DMS 273 treated with DMSO at 0.1 percent for 48 hours (cell line): ENCODE measurements at regions not wholly inside any gene's neighbourhood (a gene's known extent, or its start where the extent isn't known, plus 50 kb on each side); places are given as distances from the start of the nearest gene placed in this dataset.
A peak's percentile ranks its signal among the peaks of the same experiment; 100 is the strongest.

ENCODE experiments used
- DNase-seq: peaks from one replicate; lab custom pipeline; 2025; lab: John Stamatoyannopoulos, UW

DNA sequence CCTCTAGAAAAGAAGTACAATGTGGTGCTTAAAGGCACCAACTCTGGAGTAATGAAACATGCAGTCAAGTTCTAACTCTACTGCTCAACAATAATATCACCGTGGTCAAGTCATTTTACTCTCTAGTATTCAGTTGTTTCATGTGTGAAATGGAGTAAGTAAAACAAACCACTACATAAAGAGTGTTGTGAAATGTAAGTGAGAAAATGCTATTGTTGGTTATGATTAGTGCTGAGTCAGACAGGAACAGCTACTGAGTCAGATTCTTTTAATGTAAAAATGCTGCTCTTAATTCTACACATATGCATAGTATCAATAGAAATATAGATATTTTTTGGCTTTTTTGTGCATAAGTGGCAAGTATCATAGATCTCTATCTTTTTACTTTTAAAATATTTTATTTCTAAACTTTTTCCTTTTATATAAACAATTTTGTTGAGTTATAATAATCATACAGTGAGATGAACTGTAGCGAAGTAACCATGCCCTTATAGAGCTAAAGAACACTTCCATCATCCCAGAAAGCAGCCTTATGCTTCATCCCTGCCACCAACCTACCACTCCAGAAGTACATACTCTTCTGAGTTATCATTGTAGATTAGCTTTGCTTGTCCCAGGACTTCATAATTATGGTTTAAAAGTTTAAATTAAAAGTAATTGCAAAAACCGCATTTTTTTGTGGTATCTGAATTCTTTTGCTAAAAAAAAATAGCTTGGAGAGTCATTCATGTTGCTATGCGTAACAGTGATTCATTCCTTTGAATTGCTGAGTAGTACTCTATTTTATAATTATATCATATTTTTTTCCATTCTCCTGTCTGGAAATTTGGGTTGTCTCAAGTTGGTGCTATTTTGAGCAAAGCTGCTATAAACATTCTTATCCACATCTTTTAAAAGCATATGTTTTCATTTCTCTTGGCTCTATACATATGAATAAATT, 548.2 kb upstream of the CLINT1 start:
- DNase-seq: no peak

- no peak for DNase-seq
Measured at GRCh38 chr5:158398360-158399201, 539.6 kb upstream of the CLINT1 start.

DNA sequence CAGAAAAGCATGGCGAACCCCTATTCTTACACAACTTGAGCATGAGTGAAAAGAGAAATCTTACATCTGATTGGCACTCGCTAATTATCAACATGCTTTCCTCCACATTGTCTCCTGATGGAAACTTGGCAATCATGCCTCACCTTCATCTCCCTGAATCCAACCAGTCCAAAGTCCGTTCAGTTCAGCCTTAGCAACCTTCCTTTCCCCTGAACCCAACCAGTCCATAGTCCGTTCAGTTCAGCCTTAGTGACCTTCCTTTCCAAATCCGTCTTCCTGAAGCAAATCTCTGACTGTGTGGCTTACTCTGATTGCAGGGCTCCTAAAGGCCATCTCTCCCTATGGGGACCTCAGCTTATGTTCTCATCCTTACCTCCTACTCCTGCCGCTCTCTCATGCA, 538.3 kb upstream of the CLINT1 start:
- DNase-seq: no peak

GRCh38 chr5:158394102-158394501, 535.2 kb upstream of the CLINT1 start:
- DNase-seq: no peak

GRCh38 chr5:158393457-158393856, 534.5 kb upstream of the CLINT1 start:
- no peak for DNase-seq

- DNase-seq: no peak
Measured at GRCh38 chr5:158392753-158393152, 533.8 kb upstream of the CLINT1 start.

DNA sequence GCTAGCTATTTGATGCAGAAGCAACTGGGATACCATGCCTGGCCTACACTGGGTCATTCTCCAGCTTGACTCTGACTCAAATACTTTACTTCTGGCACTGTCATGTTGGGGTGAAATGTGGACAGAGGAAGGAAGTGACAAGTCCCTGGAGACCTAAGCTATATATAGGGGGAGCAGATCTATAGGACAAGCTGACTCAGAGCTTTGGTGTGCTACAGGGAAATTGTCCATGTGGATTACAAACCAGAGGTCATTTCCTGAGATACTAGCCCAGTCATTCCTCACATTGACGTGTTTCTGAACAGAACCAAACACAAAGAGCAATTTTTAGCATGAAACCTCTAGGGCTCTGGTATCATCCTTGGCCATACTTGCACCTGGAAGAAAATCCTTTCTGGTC, 531.6 kb upstream of the CLINT1 start:
- DNase-seq: no peak

DNA sequence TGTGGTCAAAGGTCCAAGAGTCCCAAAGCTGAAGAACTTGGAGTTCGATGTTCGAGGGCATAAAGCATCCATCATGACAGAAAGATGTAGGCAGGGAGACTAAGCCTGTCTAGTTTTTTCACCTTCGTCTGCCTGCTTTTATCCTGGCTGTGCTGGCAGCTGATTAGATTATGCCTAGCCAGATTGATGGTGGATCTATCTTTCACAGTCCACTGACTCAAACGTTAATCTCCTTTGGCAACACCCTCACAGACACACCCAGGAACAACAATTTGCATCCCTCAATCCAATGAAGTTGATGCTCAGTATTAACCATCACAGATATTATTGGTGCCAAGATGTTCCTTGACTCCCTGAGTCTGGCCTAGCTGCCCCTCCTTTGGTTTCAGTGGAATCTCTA, 530.8 kb upstream of the CLINT1 start:
- no peak for DNase-seq

GRCh38 chr5:158388021-158388420, 529.1 kb upstream of the CLINT1 start:
- no peak for DNase-seq

- no peak for DNase-seq
Measured at GRCh38 chr5:158387499-158387898, 528.6 kb upstream of the CLINT1 start.

DNA sequence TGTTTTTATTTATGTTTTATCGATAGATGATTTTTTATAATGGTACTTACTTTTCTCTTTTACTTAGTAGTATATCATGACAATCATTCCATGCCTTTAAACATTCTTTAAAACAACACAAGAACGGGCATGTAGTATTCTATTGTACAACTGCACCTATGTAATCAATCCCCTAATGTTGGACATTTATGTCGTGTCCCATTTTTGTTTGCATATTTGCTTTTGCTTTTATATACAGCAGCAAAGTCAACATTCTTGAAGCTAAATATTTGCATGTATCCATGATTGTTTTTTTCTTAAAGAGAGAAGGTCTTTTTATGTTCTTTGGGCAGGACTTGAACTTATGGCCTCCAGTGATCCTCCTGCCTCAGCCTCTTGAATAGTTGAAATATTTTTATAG, 527.0 kb upstream of the CLINT1 start:
- DNase-seq: no peak

GRCh38 chr5:158384535-158385481, 525.9 kb upstream of the CLINT1 start:
- DNase-seq: no peak

DNA sequence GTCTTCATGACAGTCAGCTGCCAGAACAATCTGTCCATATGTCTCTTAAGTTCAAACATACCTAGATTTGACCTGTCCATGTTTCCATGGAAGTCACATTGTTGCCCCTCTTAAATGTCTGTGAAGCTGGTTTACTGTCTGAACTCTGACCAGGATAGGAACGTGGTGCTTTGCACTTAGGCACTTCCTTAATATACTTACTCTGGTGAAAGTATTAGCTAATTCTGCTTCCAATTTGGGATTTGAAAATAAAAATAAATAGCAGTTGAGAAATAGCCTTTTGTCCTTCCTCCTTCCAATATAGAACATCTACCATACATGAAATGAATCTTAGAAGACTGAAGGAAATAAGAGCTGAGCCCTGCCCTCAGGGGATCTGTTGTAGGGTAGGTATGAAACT, 524.5 kb upstream of the CLINT1 start:
- no peak for DNase-seq

DNA sequence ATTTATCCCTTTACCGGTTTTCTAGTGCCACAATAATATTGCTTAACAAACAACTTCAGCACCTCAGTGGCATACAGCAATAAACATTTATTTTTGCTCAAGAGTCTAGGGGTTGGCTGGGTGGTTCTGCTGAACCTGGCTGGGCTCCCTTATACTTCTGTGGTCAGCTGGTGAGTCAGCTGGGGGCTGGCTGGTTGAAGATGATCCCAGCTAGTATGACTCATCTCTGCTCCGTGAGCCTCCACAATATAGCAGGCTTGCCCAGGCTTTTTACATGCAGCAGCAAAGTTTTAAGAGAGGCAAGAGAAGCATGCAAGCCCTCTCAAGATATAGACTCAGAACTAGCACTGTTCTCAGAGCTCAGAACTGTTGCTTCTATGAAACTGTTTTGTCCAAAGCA, 523.5 kb upstream of the CLINT1 start:
- peak; percentile 5 for DNase-seq

DNA sequence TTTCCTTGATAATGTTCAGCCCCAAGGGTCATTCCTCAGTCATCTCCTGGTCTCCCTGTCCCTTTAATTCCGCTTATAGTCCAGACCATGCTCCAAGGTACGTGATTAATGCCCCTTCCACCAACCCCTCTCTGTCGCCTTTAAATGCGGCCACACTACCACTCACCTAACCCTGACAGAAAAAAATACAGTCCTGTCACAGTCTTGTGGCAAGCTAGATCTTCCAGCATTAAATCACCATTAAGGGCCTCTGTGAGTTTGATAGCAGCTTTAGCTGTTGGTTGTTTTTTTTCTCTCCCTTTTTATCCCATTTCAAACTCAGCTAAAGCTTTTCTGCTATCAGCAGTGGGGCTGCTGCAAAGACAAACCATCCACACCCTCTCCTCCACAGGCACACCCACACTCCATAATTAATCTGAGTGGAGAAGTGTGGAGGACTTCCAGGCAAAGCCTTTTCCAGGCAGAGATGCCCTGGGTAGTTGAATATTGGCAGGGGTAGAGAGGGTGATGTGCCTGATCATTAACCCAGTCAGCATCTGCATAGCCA, 522.7 kb upstream of the CLINT1 start:
- DNase-seq: no peak

GRCh38 chr5:158380661-158381060, 521.7 kb upstream of the CLINT1 start:
- DNase-seq: no peak

DNA sequence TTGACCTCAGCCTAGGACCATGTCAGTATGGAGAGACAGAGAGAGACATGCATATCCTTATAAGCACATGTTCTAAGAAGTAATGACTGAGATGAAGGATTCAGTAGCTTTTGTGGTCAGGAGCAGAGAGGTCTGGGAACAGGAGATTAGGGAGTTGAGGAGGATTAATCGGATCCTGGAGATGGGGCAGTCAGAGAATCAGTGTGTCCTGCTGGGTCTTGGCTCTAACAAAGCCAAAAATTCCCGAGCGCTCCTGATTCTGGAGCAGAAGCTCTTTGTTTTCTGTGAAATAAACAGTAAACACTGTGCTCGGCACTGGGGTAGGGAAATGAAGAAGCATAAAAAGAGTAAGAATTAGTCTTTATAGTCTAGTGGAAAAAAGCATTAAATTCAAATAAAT, 520.0 kb upstream of the CLINT1 start:
- no peak for DNase-seq

- no peak for DNase-seq
Measured at GRCh38 chr5:158376679-158377078, 517.7 kb upstream of the CLINT1 start.

DNA sequence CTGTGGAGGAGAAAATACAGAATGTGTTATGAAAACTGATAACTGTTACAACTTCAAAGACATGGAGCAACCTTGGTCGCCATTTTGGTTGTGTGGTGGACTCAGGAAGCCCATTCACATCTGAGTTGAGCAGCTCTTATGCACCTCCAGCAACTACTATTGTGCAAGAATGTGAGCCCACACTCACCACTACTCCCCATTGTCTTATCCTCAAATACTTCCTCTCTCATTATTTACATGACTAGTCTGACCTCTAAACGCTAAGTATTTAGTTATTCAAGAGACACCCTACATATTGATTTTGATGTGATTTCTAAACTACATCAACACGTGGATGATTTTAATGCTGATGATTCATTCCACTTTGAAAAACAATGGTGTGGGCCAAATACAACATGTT, 516.6 kb upstream of the CLINT1 start:
- no peak for DNase-seq

DNA sequence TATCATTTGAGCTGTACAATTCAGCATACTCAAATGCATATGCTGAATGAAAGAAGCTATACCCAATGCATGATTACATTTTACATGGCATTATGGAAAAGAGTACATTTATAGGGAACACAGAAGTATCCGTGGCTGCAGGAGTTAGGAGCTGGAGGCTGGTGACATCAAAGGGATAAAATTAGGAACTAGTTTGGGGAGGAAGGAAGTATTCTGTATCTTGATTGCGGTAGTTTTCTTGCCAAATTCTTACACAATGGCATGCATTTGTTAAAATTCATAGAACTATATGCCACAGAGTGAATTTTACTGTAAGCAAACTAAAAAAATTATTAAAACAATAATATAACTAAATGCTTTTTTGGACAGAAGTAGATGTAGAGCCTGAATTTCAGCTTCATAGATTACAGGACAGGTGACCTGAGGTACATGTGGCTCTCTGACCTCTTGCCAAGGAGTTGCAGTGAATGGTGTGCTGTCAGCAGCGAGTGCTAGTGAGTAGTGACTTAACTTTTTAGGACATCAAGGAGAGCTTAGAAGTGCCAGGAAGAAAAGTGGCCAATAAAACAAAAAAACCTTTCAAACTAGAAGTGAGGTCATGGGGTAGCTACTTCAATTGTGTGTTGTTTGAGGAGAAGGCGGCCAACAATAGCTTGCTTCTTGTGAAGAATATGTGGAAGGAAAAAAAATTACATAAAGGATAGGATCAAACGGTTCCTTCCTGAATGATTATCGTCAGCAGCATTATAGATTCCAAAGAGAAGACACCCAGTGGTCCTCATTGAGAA, 514.9 kb upstream of the CLINT1 start:
- no peak for DNase-seq

- DNase-seq: no peak
Measured at GRCh38 chr5:158369241-158369640, 510.3 kb upstream of the CLINT1 start.
